ENCODE measurements at regions not wholly inside any gene's neighbourhood (a gene's known extent, or its start where the extent isn't known, plus 50 kb on each side); places are given as distances from the start of the nearest gene placed in this dataset.

DNA sequence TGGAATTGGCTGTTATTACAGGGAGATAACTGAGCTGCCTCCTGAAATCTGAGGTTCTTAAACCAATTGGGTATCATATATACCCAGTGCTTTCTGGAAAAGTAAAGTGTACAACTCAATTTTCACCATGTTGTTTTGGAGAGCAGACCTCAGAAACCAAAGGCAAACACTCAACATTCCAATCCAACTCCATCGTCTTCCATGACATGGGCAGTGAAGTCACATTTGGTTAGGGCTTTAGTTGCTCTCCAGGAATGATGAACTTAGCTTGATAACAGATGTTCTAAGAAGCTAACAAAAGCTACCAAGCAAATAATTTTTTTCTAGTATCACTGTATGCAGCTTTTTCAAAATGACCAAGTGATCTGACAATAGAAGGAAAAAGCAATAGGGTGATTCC lies 107.0 kb upstream of the SLC35G4 start:
- no peaks in the 10 kb centered on the region for H3K4me1 ChIP-seq
- no peak overlapping the region for H3K27ac ChIP-seq
- TF ChIP-seq CTCF (IDR thresholded peaks at IDR 0.05): no peak
- FAIRE-seq (no peak), DNase-seq (no peak), ATAC-seq (no peak)
- no peaks in the 10 kb centered on the region for H3K36me3 ChIP-seq
- H3K27me3 ChIP-seq: no peaks in the 10 kb centered on the region
- WGBS, 2 donors: 40 to 61% methylated on average over 1 of the region's 1 CpG
- intact Hi-C loops (cut with DNase I): no loop called here
- no peaks in the 10 kb centered on the region for H3K9me3 ChIP-seq
- no peak overlapping the region for H3K4me3 ChIP-seq

DNA sequence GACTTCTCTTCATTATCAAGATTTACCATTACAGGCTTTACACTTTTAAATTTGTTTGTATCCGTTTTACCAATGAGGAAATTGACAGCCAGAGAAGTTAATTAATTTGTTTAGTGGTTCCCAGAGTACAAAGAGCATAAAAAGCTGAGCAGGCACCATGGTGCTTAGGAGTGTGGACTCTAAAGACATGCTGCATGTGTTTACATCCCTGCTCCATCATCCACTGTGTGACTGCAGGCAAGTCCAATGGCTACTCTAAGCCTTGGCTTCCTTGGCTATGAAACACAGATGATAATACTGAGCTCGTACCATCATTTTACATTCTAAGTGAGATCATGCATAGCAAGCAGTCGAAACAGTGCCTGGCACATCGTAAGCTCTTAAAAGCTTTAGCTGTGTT lies 108.0 kb upstream of the SLC35G4 start:
- H3K27ac ChIP-seq: no peak overlapping the region
- TF ChIP-seq CTCF (IDR thresholded peaks at IDR 0.05): no peak
- ATAC-seq: no peak
- no peaks in the 10 kb centered on the region for H3K4me1 ChIP-seq
- no peaks in the 10 kb centered on the region for H3K27me3 ChIP-seq
- no peak for FAIRE-seq
- H3K4me3 ChIP-seq: no peak overlapping the region
- H3K9me3 ChIP-seq: no peaks in the 10 kb centered on the region
- H3K36me3 ChIP-seq: no peaks in the 10 kb centered on the region
- DNase-seq: no peak
- intact Hi-C loops (cut with DNase I): no loop called here
- 54 to 70% methylated on average over 4 of the region's 4 CpGs for WGBS, 2 donors

- DNase-seq (peak in 1 of 6 donors; percentile 30), FAIRE-seq (no peak), ATAC-seq (peak in 3 of 4 donors; percentile 38 to 75 (median 75))
- Histone ChIP-seq H3K36me3 (no peaks in the 10 kb centered on the region), H3K27me3 (no peaks in the 10 kb centered on the region), H3K27ac (no peak overlapping the region), H3K9me3 (no peaks in the 10 kb centered on the region), H3K4me3 (no peak overlapping the region), H3K4me1 (no peaks in the 10 kb centered on the region)
- intact Hi-C loops (cut with DNase I): no loop called here
- no peak for TF ChIP-seq CTCF (IDR thresholded peaks at IDR 0.05)
- 27 to 29% methylated on average over 8 of the region's 8 CpGs for WGBS, 2 donors
Measured at GRCh38 chr18:11500153-11501122, 109.0 kb upstream of the SLC35G4 start.

DNA sequence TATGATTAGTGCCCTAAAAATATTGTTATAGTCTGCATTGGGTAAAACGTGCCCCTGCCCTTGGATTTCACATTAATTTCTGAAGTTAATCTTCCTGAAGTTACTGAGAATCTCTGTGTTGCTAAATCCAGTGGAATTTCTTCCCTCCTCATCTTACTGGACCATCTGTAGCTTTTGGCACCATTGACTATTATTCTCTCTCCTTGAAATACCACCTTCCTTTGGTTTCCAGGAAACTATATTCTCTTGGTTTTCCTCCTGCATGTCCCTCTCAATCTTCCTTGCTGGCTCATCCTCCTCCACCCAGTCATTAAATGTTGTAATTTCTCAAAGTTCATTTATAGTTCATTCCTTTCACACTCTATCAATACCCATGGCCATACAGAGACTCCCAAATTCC lies 110.6 kb upstream of the SLC35G4 start:
- ATAC-seq (no peak), FAIRE-seq (no peak), DNase-seq (no peak)
- H3K9me3 ChIP-seq: no peaks in the 10 kb centered on the region
- WGBS, 2 donors: 45 to 62% methylated on average over 1 of the region's 1 CpG
- H3K36me3 ChIP-seq: no peaks in the 10 kb centered on the region
- no peaks in the 10 kb centered on the region for H3K4me1 ChIP-seq
- no peak for TF ChIP-seq CTCF (IDR thresholded peaks at IDR 0.05)
- no peak overlapping the region for H3K27ac ChIP-seq
- intact Hi-C loops (cut with DNase I): no loop called here
- H3K4me3 ChIP-seq: no peak overlapping the region
- no peaks in the 10 kb centered on the region for H3K27me3 ChIP-seq

DNA sequence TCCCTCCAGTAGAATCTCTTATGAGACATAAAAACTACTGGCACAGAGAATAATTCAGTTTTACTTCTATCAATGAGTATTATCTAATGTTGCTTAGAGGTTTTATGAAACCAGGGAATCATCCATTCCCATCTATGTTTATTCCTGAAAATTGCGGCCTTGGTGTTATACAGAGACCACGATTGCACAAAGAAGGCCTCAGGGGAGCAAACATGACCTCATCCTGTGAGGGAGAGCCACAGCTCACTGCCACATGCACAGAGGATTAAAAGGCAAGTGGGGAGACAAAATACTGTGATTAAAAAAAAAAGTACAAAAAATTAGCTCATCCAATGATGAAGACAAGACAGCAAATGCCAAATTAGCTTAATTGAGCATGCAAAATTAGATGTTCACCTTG lies 111.8 kb upstream of the SLC35G4 start:
- TF ChIP-seq CTCF (IDR thresholded peaks at IDR 0.05): no peak
- H3K27me3 ChIP-seq: no peaks in the 10 kb centered on the region
- H3K4me1 ChIP-seq: no peaks in the 10 kb centered on the region
- H3K36me3 ChIP-seq: no peaks in the 10 kb centered on the region
- DNase-seq (no peak), FAIRE-seq (no peak), ATAC-seq (no peak)
- H3K27ac ChIP-seq: no peak overlapping the region
- no peaks in the 10 kb centered on the region for H3K9me3 ChIP-seq
- 52 to 64% methylated on average over 2 of the region's 2 CpGs for WGBS, 2 donors
- no peak overlapping the region for H3K4me3 ChIP-seq
- intact Hi-C loops (cut with DNase I): no loop called here

Data from pancreas (tissue), 10 donors.